GM23248 (cell line): ENCODE measurements at regions not wholly inside any gene's neighbourhood (a gene's known extent, or its start where the extent isn't known, plus 50 kb on each side); places are given as distances from the start of the nearest gene placed in this dataset.
A peak's percentile ranks its signal among the peaks of the same experiment; 100 is the strongest.

Experiments used
- DNase-seq: peaks from one replicate; pipeline ENCODE4 v3.0.0-alpha.2; 2015
- H2AFZ ChIP-seq: fragments of 200-600 bp; sonication (generic); 2 replicates; pipeline ENCODE4 v1.6.1; 2016; ENCODE audit warnings: antibody characterized with exemption
- H3F3A ChIP-seq: fragments of 200-600 bp; sonication (generic); 2 replicates; pipeline ENCODE4 v1.6.1; 2016; ENCODE audit warnings: mild to moderate bottlenecking, antibody characterized with exemption, mixed run types; ENCODE audit not compliant: insufficient read depth
- H3K27ac ChIP-seq: fragments of 200-600 bp; sonication (generic); 2 replicates; pipeline ENCODE4 v1.5.1; 2016; ENCODE audit warnings: mild to moderate bottlenecking
- H3K27me3 ChIP-seq: fragments of 200-600 bp; sonication (generic); replicated peaks from 2 replicates; pipeline ENCODE4 v1.6.1; 2016; ENCODE audit warnings: mild to moderate bottlenecking; ENCODE audit not compliant: insufficient read depth
- H3K36me3 ChIP-seq: fragments of 200-600 bp; sonication (generic); 2 replicates; pipeline ENCODE4 v1.6.1; 2016; ENCODE audit warnings: low read depth, mild to moderate bottlenecking
- H3K4me1 ChIP-seq: fragments of 200-600 bp; sonication (generic); 2 replicates; pipeline ENCODE4 v1.6.1; 2016; ENCODE audit warnings: mild to moderate bottlenecking; ENCODE audit not compliant: insufficient read depth
- H3K4me2 ChIP-seq: fragments of 200-600 bp; sonication (generic); one replicate; pipeline ENCODE4 v1.6.1; 2016; ENCODE audit warnings: mild to moderate bottlenecking; ENCODE audit not compliant: unreplicated experiment
- H3K4me3 ChIP-seq: fragments of 200-600 bp; sonication (generic); 2 replicates; pipeline ENCODE4 v1.5.1; 2016; ENCODE audit warnings: mild to moderate bottlenecking
- H3K79me2 ChIP-seq: fragments of 200-600 bp; sonication (generic); 2 replicates; pipeline ENCODE4 v1.6.1; 2016; ENCODE audit warnings: mild to moderate bottlenecking; ENCODE audit not compliant: insufficient read depth
- H3K9ac ChIP-seq: fragments of 200-600 bp; sonication (generic); 2 replicates; pipeline ENCODE4 v1.6.1; 2016; ENCODE audit warnings: mild to moderate bottlenecking
- H3K9me2 ChIP-seq: fragments of 200-600 bp; sonication (generic); 2 replicates; pipeline ENCODE4 v1.6.1; 2016; ENCODE audit warnings: mixed run types, mild to moderate bottlenecking, moderate library complexity; ENCODE audit not compliant: insufficient read depth
- H3K9me3 ChIP-seq: fragments of 200-600 bp; sonication (generic); one replicate; pipeline ENCODE4 v1.6.1; 2017; ENCODE audit warnings: low read depth
- H4K20me1 ChIP-seq: fragments of 200-600 bp; sonication (generic); 2 replicates; pipeline ENCODE4 v1.6.0; 2016; ENCODE audit not compliant: insufficient read depth
- EZH2 ChIP-seq: fragments of 200-600 bp; sonication (generic); IDR thresholded peaks from 2 replicates; pipeline ENCODE4 v1.6.1; 2018; ENCODE audit warnings: antibody characterized with exemption, mild to moderate bottlenecking; ENCODE audit not compliant: insufficient read depth, poor library complexity, severe bottlenecking
- EZH2phosphoT487 ChIP-seq: fragments of 200-600 bp; sonication (generic); IDR thresholded peaks from 2 replicates; pipeline ENCODE4 v1.6.1; 2018; ENCODE audit warnings: antibody characterized with exemption, moderate library complexity, mild to moderate bottlenecking, low read depth; ENCODE audit not compliant: insufficient read depth
- WGBS, 2 experiments: methylation state at CpG; one replicate each; pipeline ENCODE4 v1.1.6; 2015 to 2017; ENCODE audit warnings: low lambda C conversion rate in 2 of 2, low coverage in 1 of 2; ENCODE audit errors: missing lambda C conversion rate in 2 of 2; 5-methylcytosine and 5-hydroxymethylcytosine counted together
- in situ Hi-C: fragments of 300-500 bp; cut with MboI; formaldehyde crosslinking; loops from 2 replicates; pipeline ENCODE4 v1.15.0; 2020

DNA sequence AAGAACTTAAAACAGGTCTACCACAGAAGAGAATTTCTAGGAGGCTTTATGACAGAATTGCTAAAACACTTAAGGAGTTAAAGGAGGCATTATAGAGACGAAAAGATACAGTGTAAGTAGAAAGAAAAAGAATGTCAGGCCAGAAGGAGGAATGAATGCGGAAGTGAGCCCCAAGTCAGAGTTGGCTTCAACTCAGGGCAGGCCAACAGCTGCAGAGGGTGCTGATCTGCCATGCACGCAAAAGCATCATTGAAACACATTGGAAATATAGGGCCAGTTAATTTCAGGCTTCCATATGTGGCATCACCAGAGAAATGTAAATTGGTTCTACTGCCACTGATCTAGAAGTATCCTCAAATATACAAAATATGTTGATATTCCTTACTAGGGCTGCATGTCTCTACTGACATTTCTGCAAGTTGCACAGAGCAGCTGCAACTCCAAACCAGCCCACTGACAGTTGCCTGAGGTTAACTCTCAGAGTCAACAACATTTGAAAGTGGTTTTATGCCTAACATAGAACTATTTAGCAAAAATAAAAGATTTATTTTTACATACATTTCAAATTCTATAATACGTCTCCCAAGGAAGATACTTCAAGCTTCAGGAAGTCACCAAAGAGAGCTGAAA is 324.1 kb downstream of the C11orf87 start:
- in situ Hi-C loops = no loop called here
- WGBS, 2 experiments = 61 to 63% methylated on average over 4 of the region's 4 CpGs

DNA sequence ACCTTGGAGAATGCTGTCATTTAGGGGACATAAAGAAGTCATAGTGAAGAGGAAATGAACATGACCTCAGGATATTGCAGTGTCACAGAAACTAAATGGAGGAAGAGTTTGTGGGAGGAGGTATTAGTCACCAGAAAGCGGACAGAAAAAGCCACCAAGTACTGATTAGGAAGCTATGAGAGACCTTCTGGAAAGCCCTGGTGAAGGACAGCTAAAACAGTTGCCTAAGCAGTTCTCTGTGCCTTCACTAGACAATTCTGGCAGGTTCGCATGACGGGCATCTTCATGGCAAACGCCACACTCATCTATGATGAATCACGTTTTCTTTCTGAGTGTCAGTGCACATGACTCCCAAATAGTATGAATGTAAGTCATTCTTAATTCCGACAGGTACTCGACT is 325.8 kb downstream of the C11orf87 start:
- in situ Hi-C loops = no loop called here
- Histone ChIP-seq H3K27ac (no peak overlapping the region), H3F3A (no peaks in the 10 kb centered on the region), H3K4me2 (no peak overlapping the region), H3K4me1 (no peaks in the 10 kb centered on the region), H3K27me3 (no peaks in the 10 kb centered on the region; the same call in 1 of the 2 replicates), H3K9me3 (no peaks in the 10 kb centered on the region), H3K4me3 (no peak overlapping the region), H3K36me3 (no peaks in the 10 kb centered on the region), H3K9me2 (no peaks in the 10 kb centered on the region), H3K79me2 (no peaks in the 10 kb centered on the region), H4K20me1 (no peaks in the 10 kb centered on the region), H2AFZ (no peak overlapping the region), H3K9ac (no peak overlapping the region)
- DNase-seq = peak; percentile 10
- WGBS, 2 experiments = 66 to 73% methylated on average over 7 of the region's 7 CpGs
- TF ChIP-seq EZH2 = no peak
- TF ChIP-seq EZH2phosphoT487 = no peak

More for the DNA sequence above, 324.1 kb downstream of the C11orf87 start:
- Histone ChIP-seq H3K9ac (no peak overlapping the region), H4K20me1 (no peaks in the 10 kb centered on the region), H3K27ac (no peak overlapping the region), H2AFZ (no peak overlapping the region), H3K27me3 (no peaks in the 10 kb centered on the region; the same call in 1 of the 2 replicates), H3K9me3 (no peaks in the 10 kb centered on the region), H3K36me3 (no peaks in the 10 kb centered on the region), H3K4me1 (no peaks in the 10 kb centered on the region), H3K4me3 (no peak overlapping the region), H3K4me2 (no peak overlapping the region), H3K9me2 (no peaks in the 10 kb centered on the region), H3F3A (no peaks in the 10 kb centered on the region), H3K79me2 (no peaks in the 10 kb centered on the region)
- no peak for DNase-seq
- no peak for TF ChIP-seq EZH2phosphoT487
- TF ChIP-seq EZH2 = no peak

DNA sequence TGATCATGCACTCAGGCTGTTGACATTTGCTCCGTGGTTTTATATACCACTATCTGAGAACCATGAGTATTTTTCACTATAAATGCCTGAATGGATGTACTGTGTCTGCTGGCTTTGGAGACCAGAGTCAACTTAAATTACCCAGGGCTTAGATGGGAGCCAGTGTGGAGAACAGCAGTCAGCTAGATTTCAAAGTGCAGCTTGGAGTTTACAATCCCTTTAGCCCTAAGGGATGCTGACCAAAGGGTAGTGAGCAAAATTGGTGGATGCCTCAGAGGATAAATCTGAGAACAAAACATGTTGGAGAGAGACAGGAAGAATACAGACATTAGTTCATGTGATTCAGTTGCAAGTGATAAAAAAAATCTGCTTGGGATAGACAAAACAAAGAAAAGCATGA is 327.5 kb downstream of the C11orf87 start:
- H3K27me3 ChIP-seq = no peaks in the 10 kb centered on the region; the same call in 1 of the 2 replicates
- no peak for DNase-seq
- no peaks in the 10 kb centered on the region for H3F3A ChIP-seq
- H3K4me3 ChIP-seq = no peak overlapping the region
- no peak overlapping the region for H3K4me2 ChIP-seq
- H4K20me1 ChIP-seq = no peaks in the 10 kb centered on the region
- H3K27ac ChIP-seq = no peak overlapping the region
- in situ Hi-C loops = no loop called here
- H3K9me3 ChIP-seq = no peaks in the 10 kb centered on the region
- H3K36me3 ChIP-seq = no peaks in the 10 kb centered on the region
- WGBS, 2 experiments = 47 to 58% methylated on average over 1 of the region's 1 CpG
- TF ChIP-seq EZH2 = no peak
- TF ChIP-seq EZH2phosphoT487 = no peak
- H2AFZ ChIP-seq = no peak overlapping the region
- no peaks in the 10 kb centered on the region for H3K79me2 ChIP-seq
- no peaks in the 10 kb centered on the region for H3K4me1 ChIP-seq
- H3K9me2 ChIP-seq = no peaks in the 10 kb centered on the region
- no peak overlapping the region for H3K9ac ChIP-seq

DNA sequence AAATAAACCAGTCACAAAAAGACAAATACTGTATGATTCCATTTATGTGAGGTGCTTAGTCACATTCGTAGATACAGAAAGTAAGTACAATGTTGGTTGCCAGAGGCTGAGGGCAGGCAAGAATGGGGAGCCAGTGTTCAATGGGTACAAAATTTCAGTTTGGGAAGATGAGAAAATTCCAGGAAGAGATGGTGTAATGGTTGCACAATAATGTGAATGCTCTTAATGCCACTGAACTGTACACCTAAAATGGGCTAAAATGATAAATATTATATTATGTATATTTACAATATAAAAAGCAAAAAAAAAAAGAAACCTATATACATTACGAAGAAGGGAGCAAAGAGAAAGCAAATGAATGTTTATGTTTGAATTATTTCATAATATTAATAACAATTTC is 329.0 kb downstream of the C11orf87 start:
- H3K36me3 ChIP-seq = no peaks in the 10 kb centered on the region
- TF ChIP-seq EZH2 = no peak
- H3K4me2 ChIP-seq = no peak overlapping the region
- no peak for DNase-seq
- no peak overlapping the region for H3K4me3 ChIP-seq
- H2AFZ ChIP-seq = no peak overlapping the region
- H3K79me2 ChIP-seq = no peaks in the 10 kb centered on the region
- no peaks in the 10 kb centered on the region; the same call in 1 of the 2 replicates for H3K27me3 ChIP-seq
- H3F3A ChIP-seq = no peaks in the 10 kb centered on the region
- no peaks in the 10 kb centered on the region for H3K9me3 ChIP-seq
- no peak overlapping the region for H3K27ac ChIP-seq
- no peaks in the 10 kb centered on the region for H3K4me1 ChIP-seq
- H3K9me2 ChIP-seq = no peaks in the 10 kb centered on the region
- in situ Hi-C loops = no loop called here
- H4K20me1 ChIP-seq = no peaks in the 10 kb centered on the region
- H3K9ac ChIP-seq = no peak overlapping the region
- 17 to 21% methylated on average over 2 of the region's 2 CpGs for WGBS, 2 experiments
